Activated CD4-positive, alpha-beta T cell treated with anti-CD3 and anti-CD28 coated beads, Interleukin-2, amount 50 U/mL, for 4 hours (primary cell): ENCODE measurements at regions not wholly inside any gene's neighbourhood (a gene's known extent, or its start where the extent isn't known, plus 50 kb on each side); places are given as distances from the start of the nearest gene placed in this dataset.
"Not testable (repeated sequence)": the region's sequence is repeated elsewhere in the genome, so short reads cannot be mapped to it uniquely, and the experiment has no call there.

Experiments
- DNase-seq, 2 experiments: peaks; one replicate each; pipeline ENCODE4 v3.0.0-alpha.2; 2020

DNA sequence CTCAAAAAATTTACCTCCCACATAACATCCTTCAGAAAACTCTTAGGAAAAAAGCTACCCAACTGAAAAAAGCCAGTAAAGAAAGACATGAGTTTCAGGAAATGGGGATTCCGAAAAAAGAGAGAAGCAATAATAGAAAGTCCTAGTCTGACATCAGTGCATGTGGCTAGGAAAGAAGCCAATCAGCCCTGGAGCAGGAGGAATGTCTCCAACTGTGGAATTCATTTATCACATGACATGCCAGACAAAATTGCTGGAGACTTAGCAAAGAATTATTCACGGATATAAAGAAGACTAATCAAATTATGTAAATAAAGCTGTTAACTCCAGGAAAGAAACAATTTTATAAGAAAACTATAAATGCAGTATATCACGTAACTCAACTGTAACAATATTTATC is 258.9 kb upstream of the RARB start:
- DNase-seq, result no peak

DNA sequence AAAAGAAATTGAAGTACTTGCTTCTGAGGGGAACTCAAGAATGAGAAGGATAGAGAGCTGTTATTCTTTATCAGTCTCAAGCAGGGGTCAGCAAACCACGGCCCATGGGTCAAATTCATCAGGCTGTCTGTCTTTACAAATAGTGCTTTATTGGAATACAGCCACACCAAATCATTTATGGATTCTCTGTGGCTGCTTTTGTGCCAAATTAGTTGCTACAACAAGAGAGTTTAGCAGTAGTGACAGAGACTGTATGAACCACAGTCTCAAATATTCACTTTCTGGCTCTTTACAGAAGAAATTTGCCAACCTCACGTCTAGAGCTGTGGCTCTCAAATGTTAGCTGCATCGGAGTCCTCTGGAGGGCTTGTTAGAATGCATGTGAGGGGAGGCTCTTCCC is 258.0 kb upstream of the RARB start:
- no peak for DNase-seq

DNA sequence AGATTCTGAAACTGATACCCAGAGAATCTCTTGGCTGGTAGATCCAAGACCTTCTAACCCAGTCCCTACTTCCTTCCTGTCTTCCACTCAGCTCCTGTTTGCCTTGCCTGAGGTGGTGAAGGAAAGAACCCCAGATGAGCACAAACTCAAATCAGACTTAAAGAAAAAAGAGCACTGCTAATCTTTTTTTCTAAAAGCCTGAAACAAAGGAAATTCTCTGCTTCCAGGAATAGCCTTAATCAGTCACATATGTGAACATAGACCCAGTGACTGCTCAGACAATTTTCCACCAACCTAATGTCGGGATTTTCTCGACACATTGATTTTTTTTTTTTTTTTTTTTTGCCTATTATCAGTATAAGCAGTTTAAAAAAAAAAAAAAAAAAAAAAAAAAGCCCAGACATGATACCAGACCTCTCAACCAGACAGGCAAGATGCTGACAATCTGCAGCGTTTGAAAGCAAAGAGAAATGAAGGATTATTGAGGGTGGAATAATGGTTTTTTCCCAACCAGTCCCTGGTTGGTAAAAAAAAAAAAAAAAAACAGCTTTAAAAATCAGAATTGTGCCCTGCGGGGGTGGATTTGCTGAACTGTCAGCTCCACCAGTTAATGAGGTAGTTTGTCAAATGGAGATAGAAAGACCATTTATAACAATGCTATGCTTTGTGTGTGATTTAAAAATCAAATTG is 256.8 kb upstream of the RARB start:
- no peak for DNase-seq

DNA sequence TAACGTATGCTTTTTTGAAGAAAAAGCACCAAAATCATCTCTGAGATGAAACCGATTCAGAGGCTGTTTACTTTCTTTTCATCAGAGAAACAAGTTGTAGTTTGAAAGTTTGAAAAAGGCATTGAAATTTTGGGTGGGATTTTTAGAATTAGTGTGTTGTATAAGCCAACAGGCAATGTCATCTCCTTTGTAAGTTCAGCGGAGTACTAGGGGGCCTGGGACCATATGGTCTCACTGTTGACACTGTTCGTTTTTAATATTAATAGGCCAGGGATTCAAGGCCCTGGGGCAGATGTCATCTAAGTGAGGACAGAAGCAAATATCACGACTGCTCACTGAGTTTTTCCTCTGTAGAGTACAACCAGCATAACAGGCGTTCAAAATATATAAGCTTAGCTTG is 256.2 kb upstream of the RARB start:
- no peak for DNase-seq

DNA sequence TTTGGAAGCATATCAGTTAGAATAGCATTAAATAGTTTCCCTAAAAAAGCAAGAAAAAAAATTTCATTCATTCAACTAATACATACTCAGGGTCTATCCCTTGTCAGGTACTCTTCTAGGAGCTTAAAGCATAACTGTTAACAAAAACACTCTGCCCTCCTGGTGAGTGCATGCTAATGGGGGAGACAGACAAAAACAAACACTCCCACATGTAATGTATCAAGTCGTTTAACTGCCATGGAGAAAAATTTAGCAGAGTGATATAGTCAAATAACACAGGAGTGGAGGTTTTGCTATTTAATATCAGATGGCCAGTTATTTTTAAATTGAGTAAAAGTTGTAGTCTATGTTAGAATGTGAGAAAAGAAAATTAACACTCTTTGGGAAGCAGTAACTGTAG is 254.5 kb upstream of the RARB start:
- no peak for DNase-seq

DNA sequence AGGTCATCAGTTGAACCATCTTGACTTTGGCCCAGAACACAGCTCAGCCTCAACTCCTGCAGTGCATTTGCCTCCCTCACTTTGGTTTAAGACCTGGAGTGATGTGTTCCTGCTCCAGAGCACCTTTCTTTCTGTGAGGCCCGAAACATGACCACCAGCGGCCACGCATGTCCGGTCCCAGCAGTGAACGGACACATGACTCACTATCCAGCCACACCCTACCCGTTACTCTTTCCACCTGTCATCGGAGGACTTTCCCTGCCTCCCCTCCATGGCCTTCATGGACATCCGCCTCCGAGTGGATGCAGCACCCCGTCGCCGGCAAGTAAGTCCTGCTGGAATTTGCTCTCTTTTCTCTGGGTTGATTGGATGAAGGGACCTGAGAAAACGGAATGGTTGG is 253.8 kb upstream of the RARB start:
- no peak for DNase-seq

DNA sequence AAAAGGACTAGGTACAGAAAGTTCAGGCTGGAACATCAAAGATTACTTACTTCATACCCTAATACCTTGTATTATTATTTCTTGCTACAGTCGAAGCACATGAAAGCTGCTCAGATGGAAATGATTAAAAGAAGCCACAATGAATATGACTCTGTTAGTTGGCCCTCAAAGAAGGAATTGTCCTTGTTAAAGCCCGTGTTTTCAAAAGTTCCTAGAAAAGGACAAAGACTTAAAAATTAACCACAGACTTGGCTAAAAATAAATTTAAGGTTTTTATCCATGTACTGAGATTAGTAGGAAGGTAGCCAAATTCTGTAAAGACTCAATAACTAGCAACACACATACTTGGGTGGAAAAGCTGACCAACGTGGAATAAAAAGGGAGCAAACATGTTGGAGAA is 251.0 kb upstream of the RARB start:
- DNase-seq, result no peak

DNA sequence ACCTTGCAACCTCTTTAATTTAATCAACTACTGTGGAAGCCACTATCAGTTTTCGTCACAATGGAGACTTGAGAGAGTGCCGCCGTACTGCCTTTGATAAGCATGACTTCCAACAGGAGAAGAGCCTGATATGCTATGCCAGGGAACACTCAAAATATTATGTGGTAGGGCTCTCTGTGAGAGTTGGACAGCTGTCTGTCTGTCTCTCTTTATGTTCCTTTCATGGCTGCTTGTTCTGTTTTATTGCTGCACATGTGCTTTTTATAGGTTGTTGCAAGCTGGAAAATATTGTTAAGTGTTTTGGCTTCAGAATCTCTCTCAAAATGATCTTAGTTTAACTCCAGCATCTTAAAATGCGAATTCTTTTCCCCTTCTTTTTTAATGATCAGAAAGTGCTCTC is 249.4 kb upstream of the RARB start:
- no peak for DNase-seq

DNA sequence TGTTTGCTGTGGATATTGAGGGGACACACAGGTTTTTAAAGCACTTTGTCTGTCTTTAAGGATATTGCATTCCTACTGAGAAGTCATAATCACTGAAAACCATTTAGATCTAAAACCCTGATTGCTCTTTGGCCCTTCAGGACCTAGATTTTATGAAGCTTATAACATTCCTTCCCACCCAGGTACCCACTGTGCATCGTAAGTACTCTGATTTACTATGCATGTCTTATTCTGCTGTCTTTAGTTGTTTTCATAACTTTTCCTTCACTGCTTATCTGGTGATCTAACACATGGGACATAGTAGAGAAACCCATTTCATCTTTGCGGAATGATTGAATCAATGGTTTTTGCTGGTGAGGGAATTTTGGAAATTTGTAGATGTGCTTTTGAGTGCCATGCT is 247.0 kb upstream of the RARB start:
- DNase-seq, result no peak

DNA sequence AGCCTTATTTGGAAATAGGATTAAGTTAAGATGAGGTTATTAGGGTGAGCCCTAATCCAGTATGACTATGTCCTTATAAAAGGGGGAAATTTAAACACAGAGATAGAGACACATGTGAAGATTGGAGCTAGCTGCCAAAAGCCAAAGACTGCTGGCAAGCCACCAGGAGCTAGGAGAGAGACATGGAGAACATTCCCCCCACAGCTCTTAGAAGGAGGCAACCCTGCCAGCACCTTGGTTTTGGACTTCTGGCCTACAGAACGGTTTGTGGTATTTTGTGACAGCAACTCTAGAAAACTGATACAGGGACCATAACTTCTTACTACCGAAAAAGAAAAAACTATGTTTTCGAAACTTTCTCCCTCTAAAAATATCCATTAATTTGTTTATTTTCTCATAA is 245.3 kb upstream of the RARB start:
- DNase-seq, result no peak

DNA sequence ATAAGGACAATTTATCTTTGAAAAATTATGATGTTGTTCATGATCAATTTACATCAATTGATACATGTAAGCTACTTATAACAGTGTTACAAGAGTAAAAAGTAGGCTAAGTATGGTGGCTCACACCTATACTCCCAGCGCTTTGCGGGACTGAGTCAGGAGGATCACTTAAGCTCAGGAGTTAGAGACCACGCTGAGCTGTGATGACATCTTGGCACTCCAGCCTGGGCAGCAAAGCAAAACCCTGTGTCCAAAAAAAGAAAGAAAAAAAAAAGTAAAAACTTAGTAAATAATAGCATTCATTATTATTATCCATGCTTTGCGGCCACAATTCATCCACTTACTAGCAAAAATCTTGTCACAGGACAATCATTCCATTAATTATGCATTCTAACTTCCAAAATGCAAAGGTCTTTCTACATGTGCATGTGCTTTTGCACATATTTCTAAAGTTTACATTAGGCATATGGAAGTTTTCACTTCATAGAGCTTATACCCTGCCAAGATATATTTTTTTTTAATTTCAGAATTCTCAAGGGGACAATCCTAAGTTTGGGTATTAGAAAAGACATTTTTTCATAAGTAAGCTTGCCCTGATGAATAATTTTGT is 243.3 kb upstream of the RARB start:
- DNase-seq, result no peak

DNA sequence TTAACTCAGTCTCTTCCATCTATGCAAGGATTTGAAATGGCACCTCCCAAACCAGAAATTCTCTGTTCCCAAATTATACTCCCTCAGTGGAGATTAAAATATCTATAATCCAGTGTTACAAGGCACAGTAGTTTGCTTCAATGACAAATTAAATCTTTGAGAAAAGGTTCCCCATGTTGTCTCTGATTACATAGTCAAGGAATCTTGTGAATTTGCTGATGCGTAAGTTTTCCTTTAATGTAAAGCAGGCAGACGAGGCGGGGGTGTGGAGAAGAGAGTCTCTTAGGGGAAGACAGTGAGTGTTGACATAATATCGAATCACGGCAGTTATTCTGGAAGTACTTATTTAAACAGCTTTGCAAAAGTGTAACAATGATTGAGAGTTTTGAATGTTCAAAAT is 236.4 kb upstream of the RARB start:
- no peak for DNase-seq

DNA sequence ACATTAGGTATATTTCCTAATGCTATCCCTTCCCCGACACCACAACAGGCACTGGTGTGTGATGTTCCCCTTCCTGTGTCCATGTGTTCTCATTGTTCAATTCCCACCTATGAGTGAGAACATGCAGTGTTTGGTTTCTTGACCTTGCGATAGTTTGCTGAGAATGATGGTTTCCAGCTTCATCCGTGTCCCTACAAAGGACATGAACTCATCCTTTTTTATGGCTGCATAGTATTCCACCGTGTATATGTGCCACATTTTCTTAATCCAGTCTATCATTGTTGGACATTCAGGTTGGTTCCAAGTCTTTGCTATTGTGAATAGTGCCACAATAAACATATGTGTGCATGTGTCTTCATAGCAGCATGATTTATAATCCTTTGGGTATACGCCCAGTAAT is 228.5 kb upstream of the RARB start:
- not testable (repeated sequence) for DNase-seq

DNA sequence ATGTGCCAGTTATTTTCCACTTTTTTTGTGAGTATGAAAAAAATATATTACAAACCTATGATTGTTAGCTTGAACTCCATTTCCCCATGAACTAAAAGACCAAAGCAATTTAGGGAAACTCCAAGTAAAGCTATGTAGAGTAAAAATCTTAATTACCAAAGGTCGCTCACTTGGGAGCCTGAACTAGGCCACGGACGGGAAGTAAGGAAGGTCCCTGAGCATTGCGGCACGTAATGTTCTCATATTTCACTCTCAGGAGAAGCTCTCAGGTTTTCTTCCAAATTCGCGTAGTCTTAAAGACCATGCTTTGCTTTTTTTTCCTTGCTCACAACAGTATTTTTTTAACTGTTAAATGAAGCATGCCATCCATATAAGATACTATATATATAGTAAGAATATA is 215.3 kb upstream of the RARB start:
- no peak for DNase-seq

DNA sequence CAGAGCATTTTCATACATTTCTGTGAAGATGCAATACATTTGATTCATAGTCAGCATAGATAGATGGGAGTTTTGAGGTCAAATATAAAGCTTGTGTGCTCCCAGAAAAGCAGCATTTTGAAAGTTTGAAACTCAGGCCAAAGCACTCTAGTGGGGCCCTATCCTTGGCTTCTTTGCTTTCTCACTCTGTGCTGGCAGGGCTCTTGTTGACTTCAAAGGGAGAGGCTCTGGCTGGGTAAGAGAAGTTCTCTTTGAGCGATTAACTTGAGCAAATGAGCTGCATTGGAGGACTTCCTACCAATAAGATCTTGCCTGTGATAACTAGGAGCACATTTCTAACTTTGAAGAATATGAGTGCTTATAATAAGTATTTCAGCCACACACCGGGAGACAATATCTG is 214.0 kb upstream of the RARB start:
- no peak for DNase-seq

DNA sequence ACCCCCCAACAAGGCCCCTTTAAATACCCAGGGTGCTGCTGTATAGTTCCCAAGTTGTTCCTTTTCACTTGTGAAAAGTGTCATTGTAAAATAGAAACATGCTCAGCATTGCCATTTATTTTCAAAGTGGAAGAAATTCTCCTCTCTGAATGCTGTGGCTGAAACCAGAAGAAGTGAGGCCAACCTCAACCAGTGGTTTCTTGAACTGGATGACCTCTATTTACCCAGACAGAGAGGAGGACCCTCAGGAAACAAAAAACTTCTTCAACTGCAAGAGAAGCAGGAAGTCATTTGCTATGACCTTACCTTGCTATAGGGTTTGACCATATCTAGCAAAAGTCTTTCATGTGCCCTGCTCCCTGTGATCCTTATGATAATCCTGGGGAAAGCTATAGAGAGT is 209.7 kb upstream of the RARB start:
- no peak for DNase-seq

DNA sequence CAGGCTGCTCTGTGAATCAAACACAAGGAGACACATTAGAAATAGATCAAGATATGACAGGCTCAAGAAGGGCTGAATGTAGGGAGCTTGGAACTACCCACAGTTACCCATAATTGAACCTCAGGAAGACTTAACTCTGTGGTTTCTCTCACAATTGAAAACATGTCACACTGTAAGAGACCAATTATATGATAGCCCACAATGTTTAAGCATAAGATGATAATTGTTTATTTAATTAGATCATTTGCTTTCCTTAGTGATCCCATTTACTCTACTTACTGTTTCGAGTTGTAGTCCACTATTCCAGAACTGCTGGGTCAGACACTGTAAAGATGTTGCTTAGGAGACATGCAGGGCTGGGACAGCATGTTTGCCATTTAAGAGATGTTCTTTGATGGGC is 201.3 kb upstream of the RARB start:
- no peak for DNase-seq

DNA sequence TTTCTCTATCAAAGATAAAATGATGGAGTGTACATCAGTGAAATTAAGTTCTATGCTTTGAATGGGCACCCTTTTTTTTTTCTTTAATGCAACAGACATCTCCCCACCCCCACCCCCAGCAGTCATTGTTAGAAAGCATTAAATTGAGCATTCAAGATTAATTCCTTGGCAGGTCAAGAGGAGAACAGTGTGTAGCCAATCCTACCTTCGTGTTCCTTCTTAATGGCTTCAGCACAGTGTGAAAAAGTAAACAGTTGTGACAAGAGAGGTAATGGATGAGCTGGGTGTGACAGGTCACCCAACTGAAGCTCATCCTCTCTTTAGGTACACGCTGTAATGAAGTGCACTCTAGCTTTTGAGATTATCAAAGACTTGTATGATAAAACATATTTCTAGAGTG is 198.5 kb upstream of the RARB start:
- no peak for DNase-seq

DNA sequence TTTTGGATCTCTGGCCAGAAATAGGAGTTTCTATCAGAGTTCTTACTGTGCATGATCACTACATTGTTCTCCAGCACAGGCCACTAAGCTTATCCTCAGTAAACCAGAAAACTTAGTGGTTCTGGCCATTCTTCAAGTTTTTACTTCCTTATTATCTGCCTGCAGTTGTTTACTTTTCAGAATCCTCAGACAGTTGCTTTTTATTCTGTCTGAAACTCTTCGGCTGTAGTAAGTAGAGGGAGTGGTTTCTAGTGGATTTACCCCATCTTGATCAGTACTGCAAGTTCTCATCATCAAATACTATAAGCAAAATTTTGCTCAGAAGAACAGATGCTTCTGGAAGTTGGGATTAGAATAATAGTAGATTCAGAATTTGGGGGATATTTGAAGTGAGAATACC is 193.0 kb upstream of the RARB start:
- no peak for DNase-seq

DNA sequence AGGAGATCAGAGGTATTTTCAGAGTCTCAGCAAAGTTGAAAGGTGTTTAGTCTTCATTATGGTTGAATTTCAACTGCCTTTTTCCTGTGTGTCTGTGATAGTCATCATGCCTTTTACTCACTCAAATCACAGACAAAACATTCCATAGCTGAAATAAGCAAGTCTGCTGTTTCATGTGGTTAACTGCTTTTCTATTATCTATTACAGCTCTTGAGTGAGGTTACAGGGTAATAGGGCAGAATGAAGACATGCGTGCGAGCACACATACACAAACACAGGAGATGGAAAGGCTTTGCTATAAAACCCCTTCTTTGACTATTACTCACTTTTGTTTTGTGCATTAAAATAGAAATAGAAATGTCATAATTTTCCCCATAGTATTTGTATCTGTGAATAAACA is 192.6 kb upstream of the RARB start:
- DNase-seq, result no peak

DNA sequence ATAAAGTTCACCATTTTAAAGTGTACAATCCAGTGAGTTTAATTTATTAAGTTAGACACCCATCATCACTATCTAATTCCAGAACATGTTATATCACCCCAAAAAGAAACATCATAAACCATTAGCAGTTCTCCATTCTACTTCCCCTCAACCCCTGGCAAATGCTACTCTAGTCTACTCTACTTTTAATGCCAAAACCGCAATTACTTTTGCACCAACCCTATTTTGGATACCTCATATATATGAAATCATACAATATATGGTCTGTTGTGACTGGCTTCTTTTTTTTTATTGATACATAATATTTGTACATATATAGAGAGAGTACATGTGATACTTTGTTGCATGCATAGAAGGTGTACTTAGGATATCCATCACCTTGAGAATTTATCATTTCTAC is 190.5 kb upstream of the RARB start:
- no peak for DNase-seq

DNA sequence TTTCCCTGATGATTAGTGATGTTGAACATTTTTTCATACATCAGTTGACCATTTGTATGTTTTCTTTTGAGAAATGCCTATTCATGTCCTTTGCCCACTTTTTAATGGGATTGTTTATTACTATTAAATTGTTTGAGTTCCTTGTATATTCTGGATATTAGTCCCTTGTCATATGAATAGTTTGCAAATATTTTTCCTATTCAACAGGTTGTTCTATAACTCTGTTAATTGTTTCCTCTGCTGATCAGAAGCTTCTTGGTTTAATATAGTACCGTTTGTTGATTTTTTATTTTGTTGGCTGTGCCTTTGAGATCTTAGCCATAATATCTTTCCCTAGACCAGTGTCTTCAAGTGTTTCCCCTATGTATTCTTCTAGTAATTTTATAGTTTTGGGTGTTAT is 189.0 kb upstream of the RARB start:
- no peak for DNase-seq

DNA sequence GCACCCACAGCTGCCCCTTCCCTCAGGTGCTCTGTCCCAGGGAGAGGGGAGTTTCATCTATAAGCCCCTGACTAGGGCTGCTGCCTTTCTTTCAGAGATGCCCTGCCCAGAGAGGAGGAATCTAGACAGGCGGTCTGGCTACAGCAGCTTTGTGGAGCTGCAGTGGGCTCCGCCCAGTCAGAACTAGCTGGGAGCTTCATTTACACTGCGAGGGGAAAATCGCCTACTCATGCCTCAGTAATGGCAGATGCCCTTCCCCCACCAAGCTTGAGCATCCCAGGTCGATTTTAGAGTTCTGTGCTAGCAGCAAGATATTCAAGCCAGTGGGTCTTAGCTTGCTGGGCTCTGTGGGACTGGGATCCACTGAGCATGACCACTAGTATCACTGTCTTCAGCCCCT is 181.2 kb upstream of the RARB start:
- DNase-seq, result no peak

DNA sequence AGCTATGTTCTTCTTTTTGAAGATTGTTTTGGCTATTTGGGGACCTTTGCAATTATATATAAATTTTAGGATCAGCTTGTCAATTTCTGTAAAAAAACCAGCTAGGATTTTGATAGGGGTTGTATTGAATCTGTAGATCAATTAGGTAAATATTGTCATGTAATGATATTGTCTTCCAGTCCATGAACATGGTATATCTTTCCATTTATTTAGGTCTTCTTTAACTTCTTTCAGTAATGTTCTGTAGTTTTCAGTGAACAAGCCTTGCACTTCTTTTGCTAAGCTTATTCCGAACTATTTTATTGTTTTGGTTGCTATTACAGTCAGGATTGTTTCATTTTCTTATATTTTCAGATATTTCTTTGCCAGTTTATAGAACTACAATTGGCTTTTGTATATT is 175.8 kb upstream of the RARB start:
- no peak for DNase-seq

DNA sequence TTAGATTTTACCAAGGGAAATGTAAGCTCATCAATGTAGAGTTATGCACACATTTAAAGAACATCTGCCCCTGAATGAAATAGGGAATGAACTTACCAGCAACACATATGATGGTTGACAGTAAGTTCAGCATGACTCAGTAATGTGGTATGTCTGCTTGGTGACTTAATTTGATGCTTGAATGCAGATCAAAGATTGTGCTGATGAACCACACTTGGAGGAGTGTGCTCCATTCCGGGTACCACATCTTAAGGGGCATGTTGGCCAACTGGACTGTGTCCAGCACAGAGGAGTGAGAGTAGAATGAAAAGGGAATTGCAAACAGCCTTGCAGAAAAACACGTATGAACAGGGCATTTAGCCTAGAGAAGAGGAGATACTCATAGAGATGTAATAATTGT is 171.0 kb upstream of the RARB start:
- no peak for DNase-seq

DNA sequence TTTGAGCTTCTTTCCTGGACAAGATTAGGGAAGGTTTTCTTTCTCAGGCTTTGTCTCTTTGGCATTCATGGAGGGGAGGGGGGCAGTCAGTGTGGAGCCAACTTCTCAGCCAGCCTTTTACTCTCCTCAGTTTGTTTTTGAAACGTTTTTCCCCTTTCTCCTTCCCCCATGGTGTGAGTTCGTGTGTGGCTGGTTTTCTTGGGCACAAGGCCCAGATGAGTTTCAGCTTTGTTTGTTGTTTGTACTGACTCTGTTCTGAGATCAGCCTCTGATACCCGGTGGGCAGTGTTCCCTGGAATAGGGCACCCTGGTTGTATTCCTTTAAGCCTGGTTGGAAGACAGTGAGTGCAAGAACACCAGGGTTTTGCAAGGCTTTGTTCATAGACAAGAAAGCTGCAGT is 168.2 kb upstream of the RARB start:
- DNase-seq, result no peak
